Urothelium cell line (cell line): ENCODE measurements at regions not wholly inside any gene's neighbourhood (a gene's known extent, or its start where the extent isn't known, plus 50 kb on each side); places are given as distances from the start of the nearest gene placed in this dataset.

Source experiments
- DNase-seq: peaks from one replicate; pipeline ENCODE4 v3.0.0; 2011; ENCODE audit warnings: low spot score, mixed read lengths
- FAIRE-seq: peaks from 2 replicates; lab custom pipeline; 2011; peaks lifted over from hg19 to GRCh38; lab: Jason Lieb, UNC

GRCh38 chr6:134515986-134516385 is 198.1 kb upstream of the SGK1 start:
- no peak for FAIRE-seq
- DNase-seq, result no peak

DNA sequence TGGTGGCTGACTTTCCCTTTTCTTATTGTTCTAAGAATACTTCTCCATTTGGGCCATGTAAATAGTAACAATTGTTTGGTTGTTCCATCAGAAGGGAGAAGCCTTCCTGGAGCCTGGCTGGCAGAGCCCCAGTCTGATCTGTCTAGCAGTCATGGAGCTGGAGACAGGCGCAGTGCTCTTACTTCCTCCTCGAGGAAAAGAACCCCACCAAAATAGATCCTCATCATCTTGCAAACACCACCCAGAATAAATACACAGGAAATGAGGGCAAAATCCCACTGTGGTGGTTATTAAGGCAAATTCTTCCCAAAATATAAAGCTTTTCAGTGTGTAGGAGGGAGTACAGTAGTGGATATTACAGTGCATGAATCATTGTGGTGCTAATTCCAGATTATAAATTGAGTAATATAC is 195.1 kb upstream of the SGK1 start:
- no peak for FAIRE-seq

GRCh38 chr6:134511984-134512683 is 194.2 kb upstream of the SGK1 start:
- no peak for FAIRE-seq
- DNase-seq, result no peak

More for the DNA sequence above, 195.1 kb upstream of the SGK1 start:
- DNase-seq, result no peak

GRCh38 chr6:134510920-134511319 is 193.0 kb upstream of the SGK1 start:
- no peak for FAIRE-seq
- DNase-seq, result no peak

DNA sequence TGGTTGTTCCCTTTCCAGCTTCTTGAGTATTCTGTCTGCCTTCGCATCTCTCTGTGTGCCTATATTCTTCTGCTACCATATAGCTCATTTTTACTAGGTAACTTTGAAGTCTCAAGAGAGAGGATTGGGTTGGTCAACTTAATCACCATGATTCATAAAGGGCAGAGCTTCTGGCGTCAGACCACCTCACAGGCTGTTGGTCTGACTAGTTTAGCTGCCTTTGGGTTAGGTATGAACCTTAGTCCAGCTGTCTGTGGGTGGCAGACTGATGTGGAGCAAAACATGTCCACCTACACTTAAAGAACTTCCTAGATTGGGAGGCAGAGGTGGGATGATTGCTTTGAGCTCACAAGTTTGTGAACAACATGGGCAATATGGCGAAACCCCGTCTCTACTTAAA is 192.2 kb upstream of the SGK1 start:
- DNase-seq (no peak), FAIRE-seq (peak; percentile 48)

DNA sequence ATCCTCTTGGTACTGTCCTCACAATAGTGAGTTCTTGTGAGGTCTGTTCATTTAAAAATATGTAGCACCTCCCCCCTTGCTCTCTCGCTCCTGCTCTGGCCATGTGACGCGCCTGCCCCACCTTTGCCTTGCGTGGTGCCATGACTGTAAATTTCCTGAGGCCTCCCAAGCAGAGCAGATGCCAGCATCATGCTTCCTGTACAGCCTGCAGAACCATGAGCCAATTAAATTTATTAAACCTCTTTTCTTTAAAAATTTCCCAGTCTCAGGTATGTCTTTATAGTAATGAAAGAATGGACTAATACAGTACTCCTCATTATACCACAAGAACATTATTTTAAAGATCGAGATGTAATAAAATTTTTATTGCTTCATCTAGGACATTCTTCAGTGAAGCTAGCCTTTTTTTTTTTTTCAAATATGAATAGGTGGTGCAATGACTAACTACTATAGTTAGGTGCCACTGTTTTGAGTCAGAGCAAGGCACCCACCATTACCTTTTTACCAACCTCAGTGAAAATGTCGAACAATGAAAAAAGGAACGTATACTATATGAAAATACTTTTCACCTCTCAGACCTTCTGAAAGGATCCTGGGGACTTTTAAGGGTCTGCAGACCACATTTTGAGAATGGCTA is 191.1 kb upstream of the SGK1 start:
- DNase-seq (peak; percentile 25), FAIRE-seq (no peak)

DNA sequence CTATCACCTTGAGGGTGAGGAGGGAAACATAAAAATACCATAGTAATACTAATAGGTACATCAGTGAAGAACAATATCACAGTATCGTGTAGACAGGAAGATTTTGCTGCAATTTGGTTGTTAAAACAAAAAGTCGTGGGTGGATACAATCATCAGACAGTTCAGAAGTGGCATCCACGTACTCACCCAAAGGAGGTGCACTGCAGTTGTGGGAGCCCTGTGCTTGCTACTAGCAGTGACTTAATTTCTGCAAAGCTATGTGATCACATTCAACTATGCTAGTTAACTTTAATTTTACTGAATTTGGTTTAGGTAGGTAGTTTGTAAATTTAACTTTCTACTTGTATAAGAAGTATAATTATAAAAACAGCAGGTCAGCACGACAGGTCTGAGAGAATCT is 188.2 kb upstream of the SGK1 start:
- no peak for FAIRE-seq

GRCh38 chr6:134503585-134504281 is 185.8 kb upstream of the SGK1 start:
- FAIRE-seq (no peak), DNase-seq (no peak)

More for the DNA sequence above, 188.2 kb upstream of the SGK1 start:
- no peak for DNase-seq

DNA sequence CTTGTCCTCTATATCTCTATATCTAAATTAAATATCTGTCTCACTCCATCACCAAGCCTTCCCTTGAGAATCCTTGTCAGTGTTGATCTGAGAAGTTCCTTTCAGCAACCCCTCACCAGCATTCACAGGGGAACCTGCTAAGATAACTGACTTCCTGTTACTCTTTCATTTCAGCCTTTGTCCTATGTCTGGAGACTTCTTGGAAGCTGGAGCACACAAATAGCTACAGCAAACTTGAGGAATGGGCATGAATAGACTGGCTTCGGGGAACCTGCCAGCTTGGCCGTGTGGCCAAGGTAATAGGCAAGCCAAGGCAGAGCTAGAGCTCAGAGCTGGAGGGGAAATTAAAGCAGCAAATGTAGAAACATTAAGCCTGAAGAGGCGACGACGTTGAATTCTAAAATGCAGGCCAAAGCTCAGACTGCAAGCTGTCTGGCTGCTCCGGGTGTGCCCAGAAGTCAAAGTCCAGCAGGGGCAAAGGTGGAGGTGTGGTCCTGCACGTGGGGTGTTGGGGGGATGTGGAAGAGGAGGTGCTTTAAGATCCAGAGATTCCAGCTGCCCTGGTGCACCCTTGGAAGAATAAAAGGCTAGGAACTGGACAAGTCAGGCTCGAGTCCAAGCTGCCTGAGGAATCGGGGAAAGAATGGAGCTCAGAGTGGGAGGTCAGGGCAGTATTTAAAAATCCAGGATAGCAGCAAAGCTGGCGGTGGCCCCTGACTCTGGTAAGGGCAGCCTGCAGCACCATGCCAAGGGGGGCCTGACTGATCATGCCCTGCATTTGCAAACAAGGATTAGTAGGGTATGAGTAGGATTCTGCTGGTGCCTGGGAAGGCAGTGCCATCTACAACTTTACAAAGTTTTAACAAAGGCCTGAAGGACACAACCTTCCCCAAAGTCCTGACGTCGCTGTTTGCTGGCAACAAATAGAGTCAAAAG is 185.0 kb upstream of the SGK1 start:
- DNase-seq (no peak), FAIRE-seq (no peak)

- FAIRE-seq (no peak), DNase-seq (no peak)
Observed at GRCh38 chr6:134495890-134496248, 178.0 kb upstream of the SGK1 start.

GRCh38 chr6:134495203-134495889 is 177.4 kb upstream of the SGK1 start:
- DNase-seq, result no peak
- no peak for FAIRE-seq

DNA sequence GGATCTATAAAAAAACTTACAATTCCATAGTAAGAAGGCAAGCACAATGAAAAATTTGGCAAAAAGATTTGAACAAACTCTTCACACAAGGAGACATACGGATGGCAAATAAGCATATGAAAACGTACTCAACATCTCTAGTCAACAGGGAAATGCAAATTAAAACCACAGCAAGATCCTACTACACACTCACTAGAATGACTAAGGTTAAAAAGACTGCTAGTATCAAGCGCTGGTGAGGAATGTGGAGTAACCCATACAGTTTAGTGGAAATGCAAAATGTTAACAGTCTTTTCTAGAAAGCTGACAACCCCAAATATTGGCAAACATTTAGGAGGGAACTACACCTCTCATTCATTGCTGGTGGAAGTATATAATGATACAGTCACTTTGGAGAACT is 175.9 kb upstream of the SGK1 start:
- DNase-seq (no peak), FAIRE-seq (no peak)

DNA sequence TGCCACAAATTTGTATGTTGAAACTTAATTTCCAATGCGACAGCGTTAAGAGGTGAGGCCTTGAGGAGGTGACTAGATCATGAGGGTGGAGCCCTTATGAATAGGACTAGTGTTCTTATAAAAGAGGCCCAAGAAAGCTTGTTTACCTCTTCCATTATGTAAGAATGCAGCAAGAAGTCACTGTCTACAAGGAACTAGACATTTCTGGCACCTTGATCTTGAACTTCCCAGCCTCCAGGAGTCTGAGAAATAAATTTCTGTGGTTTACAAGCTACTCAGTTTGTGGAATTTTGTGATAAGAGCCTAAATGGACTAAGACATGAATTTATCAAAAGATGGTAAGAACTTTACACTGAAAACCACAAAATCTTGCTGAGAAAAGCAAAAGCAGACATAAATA is 173.6 kb upstream of the SGK1 start:
- FAIRE-seq (no peak), DNase-seq (no peak)

DNA sequence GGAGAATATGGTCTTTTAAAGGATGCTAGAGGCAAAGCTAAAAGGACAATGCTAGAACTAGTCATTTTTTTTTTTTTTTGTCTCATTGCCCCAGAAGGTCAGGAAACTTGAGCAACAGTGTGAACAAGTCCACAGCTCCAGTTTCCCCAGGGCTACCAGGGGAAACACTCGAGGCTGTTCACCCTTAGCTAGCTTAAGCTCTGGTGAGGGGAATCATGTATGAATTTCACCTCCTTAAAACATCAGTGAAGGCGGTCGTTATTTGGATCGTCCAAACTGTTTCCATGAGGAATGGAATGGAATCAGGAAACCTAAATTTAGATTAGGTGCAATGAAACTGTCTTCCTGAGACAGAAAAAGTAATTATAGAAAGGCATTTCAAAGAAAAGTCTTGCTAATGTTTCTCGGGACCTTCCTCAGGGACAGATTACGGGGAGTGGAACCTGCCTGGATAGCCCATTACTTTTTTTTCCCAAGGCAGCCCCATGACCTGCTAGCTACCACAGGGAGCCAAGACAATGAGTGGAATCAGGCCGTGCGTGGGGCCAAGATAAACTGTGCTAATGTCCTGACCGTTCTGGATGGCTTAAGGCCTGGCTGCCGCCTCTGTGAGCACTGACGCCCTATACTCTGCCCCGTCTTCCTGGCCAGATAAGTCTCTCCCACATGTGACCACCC is 164.8 kb upstream of the SGK1 start:
- DNase-seq (no peak), FAIRE-seq (no peak)

GRCh38 chr6:134481966-134482365 is 164.1 kb upstream of the SGK1 start:
- FAIRE-seq (no peak), DNase-seq (no peak)

- DNase-seq, result no peak
- FAIRE-seq, result no peak
Observed at GRCh38 chr6:134480593-134480992, 162.7 kb upstream of the SGK1 start.

GRCh38 chr6:134478764-134479399 is 161.0 kb upstream of the SGK1 start:
- DNase-seq (no peak), FAIRE-seq (no peak)

DNA sequence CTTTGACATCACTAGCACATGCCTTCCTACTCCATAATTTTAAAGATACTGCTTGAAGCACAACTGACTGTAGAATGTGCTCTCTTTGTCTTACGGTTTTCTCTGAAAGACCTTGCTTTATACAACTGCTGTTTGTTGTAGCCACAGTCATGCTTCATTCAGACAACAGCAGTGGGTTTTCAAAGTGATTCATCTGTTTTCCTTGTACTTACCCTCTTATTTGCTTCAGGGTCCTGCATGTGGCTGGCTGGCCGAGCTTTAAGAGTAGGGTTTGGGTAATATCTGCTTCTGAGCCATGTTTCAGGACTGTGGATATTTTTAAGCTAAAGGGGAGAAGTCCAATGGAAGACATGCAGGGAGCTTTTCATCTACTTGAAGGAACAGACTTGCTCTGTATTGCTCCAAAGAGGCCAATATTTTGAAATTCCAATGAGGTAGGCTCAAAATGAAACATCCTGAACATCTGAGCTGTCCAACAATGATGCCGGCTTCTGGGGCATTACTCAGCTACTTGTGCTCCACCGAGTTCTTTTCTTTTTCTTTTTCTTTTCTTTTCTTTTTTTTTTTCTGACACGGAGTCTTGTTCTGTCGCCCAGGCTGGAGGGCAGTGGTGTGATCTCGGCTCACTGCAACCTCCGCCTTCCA is 160.2 kb upstream of the SGK1 start:
- FAIRE-seq (no peak), DNase-seq (no peak)

DNA sequence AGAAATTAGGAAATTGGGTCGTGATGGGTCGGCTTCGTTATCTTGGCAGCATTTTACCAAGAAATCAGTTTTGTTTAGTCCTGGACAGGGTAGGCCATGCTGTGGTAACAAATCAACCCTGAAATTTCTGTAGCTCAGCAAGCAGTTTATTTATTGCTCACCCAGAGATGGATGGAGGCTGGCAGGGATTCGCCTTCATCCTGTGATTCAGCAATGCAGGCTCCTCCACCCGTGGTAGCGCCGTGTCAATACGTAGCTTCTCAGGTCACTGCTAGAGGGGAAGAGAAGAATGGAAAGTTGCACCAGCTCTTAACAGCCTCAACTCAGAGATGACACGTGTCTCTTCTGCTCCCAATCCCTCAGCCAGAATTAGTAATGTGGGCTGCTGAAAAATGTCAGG is 157.0 kb upstream of the SGK1 start:
- FAIRE-seq, result no peak
- no peak for DNase-seq
